ENCODE measurements at regions not wholly inside any gene's neighbourhood (a gene's known extent, or its start where the extent isn't known, plus 50 kb on each side); places are given as distances from the start of the nearest gene placed in this dataset.

DNA sequence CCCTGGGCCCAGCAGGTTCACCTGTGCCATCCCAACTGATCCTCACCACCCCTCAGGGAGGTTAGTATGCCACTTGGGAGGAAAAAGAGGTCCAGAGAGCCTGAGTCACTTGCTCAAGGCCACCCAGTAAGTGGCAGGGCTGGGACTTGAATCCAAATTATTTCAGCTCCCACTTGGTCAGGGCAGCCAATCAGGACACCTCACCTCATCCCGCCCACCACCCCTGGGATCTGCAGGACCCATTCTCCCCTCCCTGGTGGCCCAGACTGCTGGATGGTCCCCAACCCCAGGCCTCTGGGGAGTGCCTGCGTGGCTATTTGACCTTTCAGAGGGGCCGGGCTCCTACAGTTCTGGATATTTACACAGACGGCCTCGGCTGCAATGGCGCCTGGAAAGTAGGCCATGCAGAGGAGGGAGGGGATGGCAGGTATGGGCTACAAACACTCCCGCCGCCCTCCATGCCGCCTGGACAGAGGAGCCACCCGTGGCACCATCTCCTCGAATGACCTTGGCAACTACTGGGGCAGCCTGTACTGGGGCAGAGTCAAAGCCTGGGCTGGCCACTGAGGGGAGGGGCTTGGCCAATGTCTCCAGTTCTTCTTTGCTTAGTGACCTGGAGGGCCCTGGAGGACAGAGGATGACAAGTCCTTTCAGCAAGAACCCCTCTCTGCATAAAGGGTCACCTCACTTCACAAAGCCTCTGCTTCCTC, 153.6 kb upstream of the LINGO1 start:
- no peak for DNase-seq (ENCODE audit: low spot score)

DNA sequence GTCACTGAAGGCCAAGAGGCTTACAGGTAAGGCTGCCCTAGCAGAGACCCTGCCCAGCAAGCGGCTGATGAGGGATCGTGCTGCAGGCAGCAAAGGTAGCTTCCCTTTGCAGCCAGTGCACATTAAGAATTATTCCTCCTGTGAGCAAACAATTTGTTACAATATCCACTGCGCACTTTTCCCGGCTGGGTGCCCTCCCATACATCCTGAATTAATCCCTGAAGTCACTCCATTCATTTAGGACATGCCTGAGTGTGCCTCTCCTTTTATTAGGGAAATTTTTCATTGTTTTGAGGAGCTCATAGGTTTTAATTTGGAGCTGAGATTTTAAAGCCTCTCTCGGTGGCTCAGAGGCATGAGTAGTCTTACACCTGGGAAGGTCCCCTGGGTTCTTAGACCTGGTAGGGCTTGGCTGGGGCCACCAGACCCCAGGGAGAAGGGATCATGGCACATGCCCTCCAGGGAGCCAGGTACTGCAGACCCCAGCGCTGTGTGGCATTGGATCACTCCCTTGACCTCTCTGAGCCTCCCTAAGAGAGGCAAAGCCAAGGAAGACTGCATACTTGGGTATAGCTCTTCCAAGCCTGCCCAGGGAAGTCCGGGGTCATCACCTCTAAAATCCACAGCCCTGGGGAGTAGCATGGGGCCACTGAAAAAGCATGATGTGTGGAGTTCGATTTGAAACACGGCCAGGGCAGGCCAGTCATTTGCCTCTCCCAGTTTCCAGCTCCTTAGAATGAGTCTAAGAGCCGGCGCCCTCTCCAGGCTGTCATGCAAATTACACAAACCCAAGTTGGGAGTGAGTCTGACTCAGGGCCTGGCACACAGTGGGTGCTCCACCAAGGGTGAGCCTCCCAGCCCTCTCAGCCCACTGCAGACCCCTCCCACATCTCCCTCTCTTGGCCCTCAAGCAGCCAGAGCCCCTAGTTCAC, 151.9 kb upstream of the LINGO1 start:
- peak; percentile 35 for DNase-seq (ENCODE audit: low spot score)

DNA sequence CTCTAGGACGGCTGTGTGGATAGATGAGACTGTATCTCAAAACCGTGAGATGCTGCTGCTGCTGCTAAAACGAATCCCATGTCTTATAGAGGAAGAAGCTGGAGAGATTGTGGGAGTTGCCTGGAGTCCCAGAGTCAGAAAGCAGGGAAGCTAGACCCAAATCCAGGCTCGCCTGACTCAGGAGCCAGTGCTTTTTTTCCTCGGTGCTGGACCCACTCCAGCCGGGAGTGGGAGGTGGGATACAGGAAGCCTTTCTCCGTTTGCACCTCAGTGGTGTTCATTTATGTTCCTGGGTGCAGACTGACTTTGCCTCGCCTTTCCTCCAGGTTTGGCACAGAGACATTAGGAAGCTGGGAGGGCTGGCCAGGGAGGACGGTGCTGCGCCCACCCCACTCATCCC, 150.9 kb upstream of the LINGO1 start:
- no peak for DNase-seq (ENCODE audit: low spot score)

DNA sequence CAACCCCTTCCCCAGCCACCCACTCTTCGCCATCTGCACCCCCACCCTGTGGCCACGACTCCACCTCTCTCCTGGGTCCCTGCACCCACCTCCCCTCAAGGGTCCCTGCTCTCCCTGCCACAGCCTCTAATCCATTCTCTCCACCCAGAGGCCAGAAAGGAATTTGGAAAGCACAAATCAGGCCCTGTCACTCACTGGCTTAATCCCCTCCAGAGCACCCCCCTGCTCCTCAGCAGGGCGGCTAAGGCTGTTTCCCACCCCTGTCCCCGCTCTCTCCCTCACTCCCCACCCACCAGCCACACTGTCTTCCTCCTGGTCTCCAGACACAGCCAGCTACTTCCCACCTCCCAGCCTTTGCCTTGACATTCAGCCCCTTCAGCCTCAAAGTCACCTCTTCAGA, 150.0 kb upstream of the LINGO1 start:
- DNase-seq (ENCODE audit: low spot score) = no peak

DNA sequence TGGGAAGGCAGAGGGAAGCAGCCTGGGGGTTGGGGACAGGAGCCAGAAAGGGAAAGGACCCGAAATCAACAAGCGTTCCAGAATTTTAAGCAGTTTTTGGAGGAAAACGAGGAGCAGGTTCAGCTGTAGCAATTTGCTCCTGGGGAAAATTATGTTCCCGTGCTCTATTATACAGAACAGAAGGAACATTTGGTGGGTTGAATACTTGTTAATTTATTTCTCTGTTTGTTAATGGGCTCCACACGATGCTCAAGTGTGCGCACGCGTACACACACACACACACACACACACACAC, 149.2 kb upstream of the LINGO1 start:
- DNase-seq (ENCODE audit: low spot score) = no peak

DNA sequence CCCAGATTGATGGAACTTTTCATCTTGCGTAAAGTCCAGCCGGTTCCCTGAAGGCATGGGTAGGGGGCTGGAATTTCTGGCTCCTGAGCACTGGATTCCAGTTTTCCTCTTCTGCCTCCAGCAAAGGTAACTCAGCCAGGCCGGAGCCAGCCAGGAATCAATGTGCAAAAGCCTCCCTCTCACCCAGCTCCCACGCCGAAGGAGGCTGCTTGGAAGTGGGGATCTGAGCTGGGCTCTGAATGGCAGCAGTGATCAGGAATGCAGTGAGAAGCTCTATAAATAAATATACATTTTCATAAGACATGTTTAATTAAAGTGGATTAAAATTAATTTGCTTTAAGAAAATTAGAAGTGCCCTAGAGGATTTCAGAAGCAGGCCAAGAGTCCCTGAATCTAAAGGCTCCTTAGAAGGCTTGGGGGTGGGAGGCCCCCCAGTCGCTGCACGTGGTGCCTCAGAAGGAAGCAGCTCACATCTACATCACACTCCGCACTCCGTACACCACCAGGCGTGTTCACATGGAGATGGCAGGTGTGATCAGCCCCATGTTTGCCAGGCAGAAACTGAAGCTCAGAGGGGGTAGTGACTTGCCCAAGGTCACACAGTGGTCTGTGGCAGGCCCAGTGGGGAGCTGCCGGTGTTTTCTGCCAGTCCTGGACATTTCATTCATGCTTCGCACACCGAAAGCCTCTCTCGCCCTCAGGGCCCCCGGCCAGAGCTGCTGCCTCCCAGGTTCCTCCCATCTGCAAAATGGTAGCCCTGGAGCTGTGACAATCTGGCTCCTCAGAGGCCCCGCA, 148.6 kb upstream of the LINGO1 start:
- DNase-seq (ENCODE audit: low spot score) = no peak

DNA sequence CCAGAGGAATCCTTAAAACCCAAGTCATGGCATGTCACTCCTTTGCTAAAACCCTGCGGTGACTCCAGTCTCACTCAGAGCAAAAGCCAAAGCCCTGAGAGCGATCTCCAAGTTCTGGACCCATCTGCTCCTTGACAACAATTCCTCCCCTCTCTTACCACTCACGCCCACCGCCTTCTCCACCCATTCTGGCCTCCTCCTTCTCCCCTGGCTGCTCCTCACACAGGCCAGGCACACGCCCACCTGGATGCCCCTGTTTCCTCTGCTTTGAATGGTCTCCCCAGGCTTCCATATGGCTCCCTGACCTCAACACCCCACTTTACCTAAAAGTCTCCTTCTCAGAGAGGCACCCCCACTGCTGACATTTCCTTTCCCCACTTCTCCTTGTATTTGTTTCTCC, 146.1 kb upstream of the LINGO1 start:
- DNase-seq (ENCODE audit: low spot score) = no peak

DNA sequence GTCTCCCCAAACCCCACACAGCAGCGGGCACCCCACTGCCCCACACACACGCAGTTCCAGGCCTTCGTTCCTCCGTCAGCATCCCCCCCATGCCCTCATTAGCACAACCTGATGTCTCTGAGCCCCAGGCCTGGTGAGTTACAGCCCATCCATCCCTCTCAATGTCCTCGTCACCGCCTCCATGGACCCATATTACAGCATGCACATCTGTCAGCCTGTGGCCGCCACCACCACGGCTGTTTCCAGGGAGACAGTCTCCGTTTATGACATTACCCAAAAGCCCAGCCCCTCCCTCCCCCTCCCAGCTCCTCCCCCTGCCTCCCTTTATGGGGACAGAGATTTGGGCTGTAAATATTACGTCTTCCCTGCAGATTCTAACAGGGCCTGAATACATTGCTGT, 143.1 kb upstream of the LINGO1 start:
- DNase-seq (ENCODE audit: low spot score) = no peak

DNA sequence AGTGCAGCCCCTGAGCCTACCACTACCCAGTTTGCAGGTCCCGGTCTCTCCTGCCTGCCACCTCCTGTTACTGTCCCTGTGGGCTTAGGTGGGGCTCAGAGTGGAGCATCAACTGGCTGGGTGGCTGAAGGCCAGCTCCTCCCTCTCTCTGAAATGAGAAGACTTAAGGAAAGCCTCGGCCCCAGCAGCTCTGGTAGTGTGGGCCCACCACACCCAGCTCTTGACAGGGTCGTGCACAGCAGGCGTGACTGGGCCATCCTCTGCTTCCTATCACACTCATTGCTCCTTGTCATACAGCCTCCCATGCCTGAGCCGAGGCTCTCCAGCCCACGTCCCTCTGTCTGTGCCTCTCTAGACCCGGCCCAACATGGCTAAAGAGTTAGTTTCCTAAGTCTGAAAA, 142.7 kb upstream of the LINGO1 start:
- no peak for DNase-seq (ENCODE audit: low spot score)

DNA sequence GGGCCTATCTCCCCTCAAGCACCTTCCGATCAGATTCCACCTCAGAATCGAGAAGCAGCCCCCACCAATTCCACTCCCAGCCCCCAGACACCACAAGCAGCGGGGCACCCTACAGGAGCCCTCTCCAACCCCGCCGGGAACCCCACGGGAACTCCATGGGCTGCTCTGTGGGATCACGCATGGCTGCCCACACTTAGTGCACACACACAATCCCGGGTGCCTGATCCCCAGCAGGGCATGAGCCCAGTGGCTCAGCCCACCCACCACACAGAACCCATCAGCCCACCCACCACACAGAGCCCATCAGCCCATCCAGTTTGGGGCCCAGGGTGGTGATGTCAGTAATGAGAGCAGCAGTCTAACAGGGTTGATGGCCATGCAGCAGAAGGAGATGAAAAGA, 141.6 kb upstream of the LINGO1 start:
- no peak for DNase-seq (ENCODE audit: low spot score)

DNA sequence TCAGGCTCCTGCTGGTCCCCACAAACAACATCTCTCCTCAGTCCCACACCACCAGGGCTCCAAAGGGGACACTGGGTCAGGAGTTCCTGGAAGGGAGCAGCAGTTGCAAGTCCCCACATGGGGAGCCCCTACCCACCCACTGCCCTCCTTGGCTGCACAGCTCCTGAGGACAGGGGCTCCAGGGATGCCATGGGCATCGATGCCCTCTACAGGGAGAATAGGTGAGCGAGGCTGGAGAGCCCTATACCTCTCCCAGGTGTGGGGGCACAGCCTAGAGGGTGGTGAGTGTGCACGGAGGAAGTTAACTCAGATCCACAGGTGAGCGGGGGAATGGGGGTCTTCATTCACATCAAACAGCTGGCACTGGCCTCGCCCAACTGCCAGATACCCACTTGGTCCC, 141.2 kb upstream of the LINGO1 start:
- no peak for DNase-seq (ENCODE audit: low spot score)

DNA sequence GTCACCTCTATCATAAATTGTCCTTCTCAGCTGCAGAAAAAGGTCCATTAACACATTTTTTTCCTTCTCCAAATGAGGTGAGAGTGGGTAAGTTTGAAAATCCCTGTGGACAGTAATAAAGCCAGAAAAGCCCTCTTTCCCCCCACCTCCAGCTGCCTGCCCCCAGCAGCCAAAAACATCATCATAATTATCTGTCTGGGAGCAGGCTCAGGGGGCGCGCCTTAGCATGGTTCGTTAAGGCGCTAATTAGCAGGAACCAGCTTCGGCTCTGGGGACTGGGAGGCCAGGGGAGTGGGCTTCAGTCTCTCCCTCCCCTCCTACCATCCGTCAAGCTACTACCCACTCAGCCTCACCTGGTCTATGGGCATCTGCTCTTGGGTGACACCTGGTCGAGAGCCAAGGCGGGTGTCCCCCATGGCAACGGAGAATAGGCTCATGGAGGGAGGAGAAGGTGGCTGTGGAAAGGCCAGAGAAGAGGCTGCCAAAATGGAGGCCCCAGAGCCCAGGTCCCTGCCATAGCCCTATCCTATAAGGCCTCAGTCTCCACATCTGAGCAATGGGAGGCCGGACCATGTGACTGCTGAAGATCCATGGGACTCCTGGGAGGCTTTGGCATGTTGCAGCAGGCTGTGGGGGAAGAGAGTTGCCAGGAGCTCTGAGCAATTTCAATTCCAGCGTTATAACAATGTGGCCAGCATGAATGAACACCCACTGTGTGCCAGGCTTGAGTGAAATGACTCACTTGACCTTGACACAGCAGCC, 140.1 kb upstream of the LINGO1 start:
- no peak for DNase-seq (ENCODE audit: low spot score)

DNA sequence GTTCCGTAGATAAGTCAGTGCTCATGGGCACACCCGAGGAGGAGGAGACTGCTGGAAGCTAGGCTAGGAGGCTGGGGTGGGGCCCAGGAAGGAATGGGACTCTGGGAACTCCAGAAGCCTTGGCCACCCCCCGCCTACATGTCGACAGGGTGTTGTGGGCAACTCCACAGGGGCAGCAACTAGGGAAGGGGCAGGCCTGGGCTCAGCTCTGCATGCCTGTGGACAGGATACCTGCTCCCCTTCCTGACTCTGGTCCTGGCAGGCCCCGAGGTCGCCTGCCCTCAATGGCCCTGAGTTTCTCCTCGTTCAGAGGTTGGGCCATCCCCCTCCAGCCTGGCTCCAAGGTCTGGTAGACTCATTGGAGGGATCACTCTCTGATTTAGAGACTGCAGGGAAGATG, 138.9 kb upstream of the LINGO1 start:
- DNase-seq (ENCODE audit: low spot score) = no peak

DNA sequence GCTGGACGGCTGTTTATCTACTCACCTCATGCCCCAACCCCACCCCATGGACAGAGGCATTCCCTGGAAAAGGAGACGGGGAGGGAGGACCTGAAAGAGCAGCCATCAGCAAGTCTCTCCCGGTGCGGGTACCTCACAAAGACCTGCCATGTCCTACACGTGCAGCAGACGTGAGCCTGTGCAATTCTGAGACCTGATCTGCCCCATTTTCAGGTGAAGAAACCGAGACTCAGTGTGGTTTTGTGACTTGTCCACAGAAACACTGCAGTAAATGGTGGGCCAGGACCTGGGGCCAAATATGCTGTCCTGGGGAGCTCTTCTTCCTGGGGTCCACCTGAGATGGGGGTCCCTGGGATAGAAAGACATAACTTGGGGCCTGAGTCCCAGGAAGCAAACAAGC, 137.0 kb upstream of the LINGO1 start:
- no peak for DNase-seq (ENCODE audit: low spot score)

DNA sequence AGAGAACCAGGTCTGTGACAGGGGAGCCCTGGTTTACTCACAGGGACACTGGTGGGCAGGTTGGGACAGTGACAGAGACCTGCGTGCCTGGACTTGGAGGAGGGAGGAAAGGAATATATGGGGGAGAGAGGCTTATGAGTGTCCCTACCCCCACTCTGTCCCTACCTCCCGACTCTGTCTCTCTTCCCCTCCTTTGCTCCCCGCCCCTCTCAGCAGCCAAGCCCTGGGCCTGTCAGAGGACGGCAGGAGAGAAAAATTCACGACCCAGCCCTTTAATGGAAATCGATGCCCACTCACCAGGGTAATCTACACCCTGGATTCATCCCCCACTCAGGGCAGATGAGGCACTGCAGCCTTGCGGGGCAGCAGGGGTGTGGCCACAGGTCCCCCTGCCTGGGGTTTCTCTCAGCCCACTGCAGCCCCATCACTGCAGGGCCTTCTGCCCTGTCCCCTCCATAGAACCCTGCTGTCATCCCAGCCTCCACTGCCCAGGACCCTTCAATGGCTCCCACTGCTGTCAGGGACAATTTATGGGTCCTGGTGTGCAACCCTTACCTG, 135.9 kb upstream of the LINGO1 start:
- no peak for DNase-seq (ENCODE audit: low spot score)

DNA sequence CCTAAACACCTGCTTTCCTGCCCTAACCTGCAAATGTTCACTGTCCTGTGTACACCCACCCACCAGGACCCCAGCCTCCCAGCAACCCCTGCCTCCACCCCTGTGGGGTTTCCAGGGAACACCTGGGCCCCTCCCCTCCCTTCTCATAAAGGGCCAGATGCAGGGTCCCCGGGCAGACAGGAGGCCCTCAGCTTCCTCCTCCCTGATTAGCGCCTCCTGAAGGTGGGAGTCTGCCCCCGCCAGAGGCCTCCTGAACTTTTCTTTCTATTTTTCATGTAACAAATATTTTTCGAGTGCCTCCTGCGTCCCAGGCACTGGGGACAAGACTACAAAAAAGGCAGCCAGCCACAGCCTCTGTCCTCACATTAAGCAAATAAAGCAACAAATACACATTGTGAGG, 135.4 kb upstream of the LINGO1 start:
- no peak for DNase-seq (ENCODE audit: low spot score)

DNA sequence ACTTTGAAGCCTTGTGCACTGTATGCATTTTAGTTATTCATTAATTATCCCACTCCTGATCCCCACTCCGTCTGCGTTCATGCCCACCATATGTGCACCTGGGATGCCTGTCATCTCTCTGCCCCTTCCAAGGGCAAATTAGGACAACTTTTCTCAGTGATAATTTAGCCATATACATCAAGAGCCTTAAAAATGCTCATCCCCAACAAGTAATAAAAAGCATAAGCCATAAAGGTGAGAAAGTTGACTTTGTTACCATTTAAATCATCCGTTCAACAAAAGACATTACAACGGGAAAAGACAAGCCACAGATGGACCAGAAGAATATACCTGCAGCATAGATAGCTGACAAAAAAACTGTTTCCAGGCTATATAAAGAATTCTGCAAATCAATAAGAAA, 131.4 kb upstream of the LINGO1 start:
- no peak for DNase-seq (ENCODE audit: low spot score)

DNA sequence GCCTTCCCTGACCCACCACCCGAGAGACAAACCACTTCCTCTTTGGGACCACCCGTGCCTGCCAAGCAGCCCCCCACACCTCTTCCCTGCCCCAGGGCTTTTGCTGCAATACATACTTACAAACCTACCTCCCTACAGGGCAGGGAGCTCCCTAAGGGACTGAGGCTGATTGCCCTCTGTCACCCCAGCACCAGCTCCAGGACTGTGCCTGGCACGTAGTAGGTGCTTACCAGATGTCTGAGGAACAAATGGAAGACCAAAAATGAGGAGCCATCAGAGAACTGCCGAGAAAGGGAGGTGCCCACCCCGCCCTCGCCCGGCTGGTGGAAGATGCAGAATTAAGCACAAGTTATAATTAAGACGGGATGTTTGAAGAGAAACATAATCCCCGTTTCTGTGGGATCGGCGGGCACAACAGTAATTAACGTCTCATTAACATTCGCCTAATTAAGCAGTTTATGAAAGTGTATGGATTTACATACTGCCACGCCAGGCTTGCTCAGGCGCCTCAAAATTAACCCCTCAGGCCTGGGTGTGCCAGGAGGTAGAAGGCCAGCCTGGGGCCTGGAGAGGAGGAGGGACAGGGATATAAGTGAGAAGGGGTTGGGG, 130.1 kb upstream of the LINGO1 start:
- DNase-seq (ENCODE audit: low spot score) = no peak

DNA sequence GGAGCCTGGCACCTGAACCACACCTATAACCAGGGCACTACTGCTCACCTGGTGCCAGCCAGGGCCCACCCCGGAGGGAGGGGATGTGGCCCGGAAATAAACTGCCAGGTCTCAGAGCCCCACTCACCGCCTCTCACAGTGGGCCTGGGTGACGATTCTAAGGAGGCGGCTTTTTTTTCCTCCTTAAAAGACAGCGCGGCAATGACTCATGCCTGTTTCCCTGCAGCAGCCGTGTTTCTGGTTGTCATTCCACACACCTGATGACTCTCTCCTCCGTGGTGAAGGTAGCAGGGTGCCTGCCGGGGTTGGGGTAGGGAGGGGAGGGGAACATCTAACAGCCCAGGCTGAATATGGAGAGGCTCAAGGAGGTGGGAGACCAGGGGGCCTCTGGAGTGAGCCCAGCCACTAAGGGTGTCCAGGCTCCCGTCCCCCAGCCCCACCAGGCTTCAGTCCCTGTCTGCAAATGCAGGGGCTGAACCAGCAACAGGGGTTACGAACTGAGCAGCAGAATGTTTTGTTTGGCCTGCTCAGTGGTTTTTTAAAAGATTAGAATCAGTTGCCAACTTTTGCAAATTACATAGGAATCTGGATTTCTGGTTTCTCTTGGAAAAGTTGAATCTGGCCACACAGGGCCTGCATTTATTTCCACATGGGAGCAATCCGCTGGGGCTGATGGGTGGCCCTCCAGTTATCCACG, 127.3 kb upstream of the LINGO1 start:
- DNase-seq (ENCODE audit: low spot score) = no peak

DNA sequence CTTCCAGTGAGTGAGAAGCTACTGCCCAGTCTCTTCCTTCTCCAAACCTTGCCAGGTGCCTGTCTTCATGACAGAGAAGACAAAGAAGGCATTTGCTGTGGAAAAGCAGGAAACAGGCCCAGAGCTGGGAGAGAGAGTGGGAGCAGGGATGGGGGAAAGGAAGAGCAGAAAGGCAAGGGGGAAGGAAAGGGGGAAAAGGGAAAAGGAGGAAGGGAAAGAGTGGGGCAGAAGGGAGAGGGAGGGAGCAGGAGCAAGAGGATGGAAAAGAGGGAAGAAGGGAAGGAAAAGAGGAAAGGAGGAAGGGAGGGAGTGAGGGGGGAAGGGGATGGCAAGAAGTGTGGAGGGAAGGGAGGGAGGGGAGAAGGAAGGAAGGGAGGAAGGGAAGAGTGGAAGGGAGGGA, 121.2 kb upstream of the LINGO1 start:
- no peak for DNase-seq (ENCODE audit: low spot score)
